ENCODE measurements at regions not wholly inside any gene's neighbourhood (a gene's known extent, or its start where the extent isn't known, plus 50 kb on each side); places are given as distances from the start of the nearest gene placed in this dataset.

- H3K4me3 ChIP-seq: no peak overlapping the region
- H3K27ac ChIP-seq: no peak overlapping the region
- TF ChIP-seq CTCF (IDR thresholded peaks at IDR 0.05): no peak
- H3K36me3 ChIP-seq: no peaks in the 10 kb centered on the region
- ATAC-seq (ENCODE audit: insufficient number of reproducible peaks, low FRiP score, low read depth): no peak
- no peaks in the 10 kb centered on the region for H3K4me1 ChIP-seq (ENCODE audit: control insufficient read depth in 1 of 2, low read depth in 2 of 2)
- no peaks in the 10 kb centered on the region for H3K27me3 ChIP-seq (replicated peaks; ENCODE audit: insufficient read depth)
- no peak for DNase-seq (ENCODE audit: low spot score)
- peaks cover 5% of the 10 kb centered on the region for H3K9me3 ChIP-seq
These were observed 104.6 kb downstream of the AMY1C start for GRCh38 chr1:103854279-103854678.

GRCh38 chr1:103859721-103860120 is 110.0 kb downstream of the AMY1C start:
- Histone ChIP-seq H3K27me3 (replicated peaks; ENCODE audit: insufficient read depth) (no peaks in the 10 kb centered on the region), H3K9me3 (no peaks in the 10 kb centered on the region), H3K4me1 (ENCODE audit: control insufficient read depth in 1 of 2, low read depth in 2 of 2) (no peaks in the 10 kb centered on the region), H3K36me3 (no peaks in the 10 kb centered on the region), H3K4me3 (no peak overlapping the region), H3K27ac (no peak overlapping the region)
- DNase-seq (ENCODE audit: low spot score): no peak
- ATAC-seq (ENCODE audit: insufficient number of reproducible peaks, low FRiP score, low read depth): no peak
- no peak for TF ChIP-seq CTCF (IDR thresholded peaks at IDR 0.05)

- DNase-seq (ENCODE audit: low spot score) (no peak), ATAC-seq (ENCODE audit: insufficient number of reproducible peaks, low FRiP score, low read depth) (no peak)
- H3K27me3 ChIP-seq (replicated peaks; ENCODE audit: insufficient read depth): no peaks in the 10 kb centered on the region
- no peak overlapping the region for H3K27ac ChIP-seq
- no peaks in the 10 kb centered on the region for H3K9me3 ChIP-seq
- no peak overlapping the region for H3K4me3 ChIP-seq
- H3K4me1 ChIP-seq (ENCODE audit: control insufficient read depth in 1 of 2, low read depth in 2 of 2): no peaks in the 10 kb centered on the region
- TF ChIP-seq CTCF (IDR thresholded peaks at IDR 0.05): no peak
- no peaks in the 10 kb centered on the region for H3K36me3 ChIP-seq
These were observed 149.1 kb downstream of the AMY1C start for GRCh38 chr1:103898576-103899345.

- ATAC-seq (ENCODE audit: insufficient number of reproducible peaks, low FRiP score, low read depth) (no peak), DNase-seq (ENCODE audit: low spot score) (no peak)
- Histone ChIP-seq H3K4me3 (no peak overlapping the region), H3K27me3 (replicated peaks; ENCODE audit: insufficient read depth) (no peaks in the 10 kb centered on the region), H3K4me1 (ENCODE audit: control insufficient read depth in 1 of 2, low read depth in 2 of 2) (no peaks in the 10 kb centered on the region), H3K36me3 (no peaks in the 10 kb centered on the region), H3K27ac (no peak overlapping the region), H3K9me3 (no peaks in the 10 kb centered on the region)
- TF ChIP-seq CTCF (IDR thresholded peaks at IDR 0.05): no peak
These were observed 150.3 kb downstream of the AMY1C start for GRCh38 chr1:103900005-103900404.

GRCh38 chr1:103901072-103901471 is 151.4 kb downstream of the AMY1C start:
- Histone ChIP-seq H3K4me1 (ENCODE audit: control insufficient read depth in 1 of 2, low read depth in 2 of 2) (no peaks in the 10 kb centered on the region), H3K36me3 (no peaks in the 10 kb centered on the region), H3K27ac (no peak overlapping the region), H3K4me3 (no peak overlapping the region), H3K27me3 (replicated peaks; ENCODE audit: insufficient read depth) (no peaks in the 10 kb centered on the region), H3K9me3 (no peaks in the 10 kb centered on the region)
- ATAC-seq (ENCODE audit: insufficient number of reproducible peaks, low FRiP score, low read depth): no peak
- TF ChIP-seq CTCF (IDR thresholded peaks at IDR 0.05): no peak
- no peak for DNase-seq (ENCODE audit: low spot score)

All from thoracic aorta (tissue), 2 donors.